ENCODE measurements at regions not wholly inside any gene's neighbourhood (a gene's known extent, or its start where the extent isn't known, plus 50 kb on each side); places are given as distances from the start of the nearest gene placed in this dataset.

DNA sequence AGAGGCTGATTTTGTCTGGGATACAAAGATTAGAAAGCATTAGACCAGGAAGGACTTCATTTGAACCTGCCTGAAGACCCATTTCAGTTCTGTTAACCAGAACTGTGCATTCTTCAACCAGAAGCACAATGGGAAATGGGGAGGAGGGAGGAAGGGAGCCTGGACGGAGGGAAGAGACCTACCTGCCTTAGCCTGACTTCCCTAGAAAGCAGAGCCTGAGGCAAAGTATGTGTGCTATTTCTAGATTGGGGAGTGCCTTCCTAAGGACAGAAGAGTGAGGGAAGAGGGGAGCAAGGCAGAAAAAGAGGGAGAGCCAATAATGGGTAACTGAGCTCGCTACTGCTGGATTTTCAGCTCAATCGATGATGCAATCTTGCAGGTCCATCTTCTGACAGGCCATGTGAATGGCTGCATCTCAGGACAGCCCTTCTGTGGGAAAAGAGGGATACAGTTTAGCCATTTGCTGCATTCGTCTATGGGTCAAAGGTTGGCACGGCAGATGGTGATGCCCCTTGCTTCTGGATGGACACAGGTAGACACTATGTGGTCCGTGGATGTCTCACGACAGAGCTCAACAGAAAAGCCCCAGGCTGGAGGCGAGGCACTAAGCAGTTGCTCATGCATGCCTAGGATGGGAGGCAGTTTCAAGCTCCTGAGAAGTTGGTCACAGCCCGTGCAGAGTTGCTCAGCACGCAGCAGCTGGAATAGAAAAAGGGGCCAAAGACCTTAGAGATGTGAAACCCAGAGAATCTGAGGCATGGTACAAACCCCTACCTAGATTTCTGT lies 78.8 kb upstream of the UBL3 start:
- H3K9me3 ChIP-seq (ENCODE audit: low read depth) = no peaks in the 10 kb centered on the region
- no peaks in the 10 kb centered on the region for H3K4me1 ChIP-seq (ENCODE audit: low read depth)
- H3K27me3 ChIP-seq = no peaks in the 10 kb centered on the region
- no peaks in the 10 kb centered on the region for H3K36me3 ChIP-seq
- H3K4me3 ChIP-seq = no peak overlapping the region
- H3K27ac ChIP-seq = no peak overlapping the region
- TF ChIP-seq, protein P1, sequence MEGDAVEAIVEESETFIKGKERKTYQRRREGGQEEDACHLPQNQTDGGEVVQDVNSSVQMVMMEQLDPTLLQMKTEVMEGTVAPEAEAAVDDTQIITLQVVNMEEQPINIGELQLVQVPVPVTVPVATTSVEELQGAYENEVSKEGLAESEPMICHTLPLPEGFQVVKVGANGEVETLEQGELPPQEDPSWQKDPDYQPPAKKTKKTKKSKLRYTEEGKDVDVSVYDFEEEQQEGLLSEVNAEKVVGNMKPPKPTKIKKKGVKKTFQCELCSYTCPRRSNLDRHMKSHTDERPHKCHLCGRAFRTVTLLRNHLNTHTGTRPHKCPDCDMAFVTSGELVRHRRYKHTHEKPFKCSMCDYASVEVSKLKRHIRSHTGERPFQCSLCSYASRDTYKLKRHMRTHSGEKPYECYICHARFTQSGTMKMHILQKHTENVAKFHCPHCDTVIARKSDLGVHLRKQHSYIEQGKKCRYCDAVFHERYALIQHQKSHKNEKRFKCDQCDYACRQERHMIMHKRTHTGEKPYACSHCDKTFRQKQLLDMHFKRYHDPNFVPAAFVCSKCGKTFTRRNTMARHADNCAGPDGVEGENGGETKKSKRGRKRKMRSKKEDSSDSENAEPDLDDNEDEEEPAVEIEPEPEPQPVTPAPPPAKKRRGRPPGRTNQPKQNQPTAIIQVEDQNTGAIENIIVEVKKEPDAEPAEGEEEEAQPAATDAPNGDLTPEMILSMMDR (IDR thresholded peaks at IDR 0.05; ENCODE audit: low read depth, low read length) = no peak
- no peak for DNase-seq (ENCODE audit: low read depth in 1 of 2, low spot score in 1 of 2)

DNA sequence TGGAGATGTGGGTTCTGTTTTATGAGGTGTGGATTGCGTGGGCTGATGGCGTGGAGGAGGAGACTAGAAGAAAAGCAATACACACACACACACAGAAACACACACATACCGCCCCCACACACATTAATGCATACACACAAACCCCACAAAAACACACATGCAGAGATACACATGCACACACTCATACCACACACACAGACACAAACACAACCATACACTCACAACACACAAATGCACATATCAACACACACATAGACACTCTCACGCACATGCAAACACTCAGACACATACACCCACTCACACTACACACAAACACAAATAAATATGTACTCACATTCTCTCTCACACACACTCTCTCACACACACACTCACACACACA lies 75.7 kb upstream of the UBL3 start:
- no peak overlapping the region for H3K4me3 ChIP-seq
- TF ChIP-seq, protein P1 (IDR thresholded peaks at IDR 0.05; ENCODE audit: low read depth, low read length) = no peak

GRCh38 chr13:29925457-29926097 lies 75.2 kb upstream of the UBL3 start:
- DNase-seq (ENCODE audit: low read depth in 1 of 2, low spot score in 1 of 2) = peak; percentile 70 to 96
- no peak overlapping the region for H3K27ac ChIP-seq
- H3K4me3 ChIP-seq = no peak overlapping the region
- TF ChIP-seq, protein P1 (IDR thresholded peaks at IDR 0.05; ENCODE audit: low read depth, low read length) = no peak
- no peaks in the 10 kb centered on the region for H3K9me3 ChIP-seq (ENCODE audit: low read depth)
- H3K36me3 ChIP-seq = no peaks in the 10 kb centered on the region
- H3K4me1 ChIP-seq (ENCODE audit: low read depth) = peaks cover 4% of the 10 kb centered on the region
- no peaks in the 10 kb centered on the region for H3K27me3 ChIP-seq

More for the DNA sequence above, 75.7 kb upstream of the UBL3 start:
- Histone ChIP-seq H3K36me3 (no peaks in the 10 kb centered on the region), H3K9me3 (ENCODE audit: low read depth) (no peaks in the 10 kb centered on the region), H3K27me3 (no peaks in the 10 kb centered on the region), H3K27ac (no peak overlapping the region), H3K4me1 (ENCODE audit: low read depth) (peaks cover 4% of the 10 kb centered on the region)
- no peak for DNase-seq (ENCODE audit: low read depth in 1 of 2, low spot score in 1 of 2)

- Histone ChIP-seq H3K27ac (no peak overlapping the region), H3K4me3 (no peak overlapping the region), H3K36me3 (no peaks in the 10 kb centered on the region), H3K4me1 (ENCODE audit: low read depth) (peaks cover 4% of the 10 kb centered on the region), H3K27me3 (no peaks in the 10 kb centered on the region), H3K9me3 (ENCODE audit: low read depth) (no peaks in the 10 kb centered on the region)
- peak in 1 of 2 donors; percentile 20 for DNase-seq (ENCODE audit: low read depth in 1 of 2, low spot score in 1 of 2)
- TF ChIP-seq, protein P1 (IDR thresholded peaks at IDR 0.05; ENCODE audit: low read depth, low read length) = no peak
Measured at GRCh38 chr13:29924482-29925350, 74.3 kb upstream of the UBL3 start.

Data from cardiac muscle cell (in vitro differentiated cells and primary cell).